Liver (tissue), 8 donors: ENCODE measurements at regions not wholly inside any gene's neighbourhood (a gene's known extent, or its start where the extent isn't known, plus 50 kb on each side); places are given as distances from the start of the nearest gene placed in this dataset.

ENCODE experiments used
- DNase-seq: peaks from one replicate; pipeline ENCODE4 v3.0.0-alpha.2; 2017; ENCODE audit warnings: low spot score
- H3K27ac ChIP-seq, 2 donors: one replicate each; pipeline ENCODE4 v1.7.0; 2013; ENCODE audit warnings: inconsistent platforms in 2 of 2, low read length in 2 of 2, control low read depth in 1 of 2, low read depth in 1 of 2, mild to moderate bottlenecking in 1 of 2
- H3K27me3 ChIP-seq, 4 donors: one replicate each; pipeline versions ENCODE4 v1.6.1 to v1.7.0; 2013; ENCODE audit warnings: low read length in 3 of 4, inconsistent platforms in 1 of 4, mild to moderate bottlenecking in 1 of 4, moderate library complexity in 1 of 4; ENCODE audit not compliant: control insufficient read depth in 4 of 4, insufficient read depth in 4 of 4
- H3K36me3 ChIP-seq, 4 donors: one replicate each; pipeline versions ENCODE4 v1.6.1 to v1.7.0; 2013; ENCODE audit warnings: low read length in 3 of 4, mild to moderate bottlenecking in 3 of 4, low read depth in 1 of 4, moderate library complexity in 1 of 4; ENCODE audit not compliant: control insufficient read depth in 4 of 4, insufficient read depth in 3 of 4
- H3K4me1 ChIP-seq, 4 donors: one replicate each; pipeline versions ENCODE4 v1.6.1 to v1.7.0; 2013; ENCODE audit warnings: low read length in 3 of 4, mild to moderate bottlenecking in 3 of 4, moderate library complexity in 1 of 4; ENCODE audit not compliant: control insufficient read depth in 4 of 4, insufficient read depth in 4 of 4
- H3K4me3 ChIP-seq, 3 donors: one replicate each; pipeline versions ENCODE4 v1.6.1 to v1.7.0; 2013; ENCODE audit warnings: low read length in 3 of 3, control low read depth in 1 of 3, low read depth in 1 of 3, mild to moderate bottlenecking in 1 of 3
- H3K9ac ChIP-seq, 2 donors: one replicate each; pipeline ENCODE4 v1.7.0; 2013; ENCODE audit warnings: low read length in 2 of 2, mild to moderate bottlenecking in 2 of 2, moderate library complexity in 2 of 2, control low read depth in 1 of 2, low read depth in 1 of 2
- H3K9me3 ChIP-seq, 4 donors: one replicate each; pipeline versions ENCODE4 v1.6.1 to v1.7.0; 2013; ENCODE audit warnings: low read length in 3 of 4; ENCODE audit not compliant: control insufficient read depth in 4 of 4
- EGR1 ChIP-seq, 2 donors: IDR thresholded peaks; 2 replicates each; pipeline ENCODE4 v1.6.1; 2016 to 2018; ENCODE audit warnings: antibody characterized with exemption in 2 of 2, low read depth in 2 of 2
- FOXA1 ChIP-seq: IDR thresholded peaks from 2 replicates; pipeline ENCODE4 v1.6.1; 2016; ENCODE audit warnings: antibody characterized with exemption
- FOXA2 ChIP-seq: IDR thresholded peaks from 2 replicates; pipeline ENCODE4 v1.6.1; 2016; ENCODE audit warnings: antibody characterized with exemption
- GABPA ChIP-seq, 2 donors: IDR thresholded peaks in 1 of 2; conservative IDR thresholded peaks in 1 of 2; 2 replicates each; pipeline ENCODE4 v1.6.1; 2016; ENCODE audit warnings: antibody characterized with exemption in 2 of 2, mild to moderate bottlenecking in 1 of 2, moderate library complexity in 1 of 2
- HNF4A ChIP-seq, 2 donors: conservative IDR thresholded peaks; 2 replicates each; pipeline ENCODE4 v1.6.1; 2016; ENCODE audit warnings: antibody characterized with exemption in 2 of 2, mild to moderate bottlenecking in 2 of 2
- HNF4G ChIP-seq: IDR thresholded peaks from 2 replicates; pipeline ENCODE4 v1.6.1; 2016; ENCODE audit warnings: antibody characterized with exemption
- JUND ChIP-seq, 2 donors: IDR thresholded peaks; 2 replicates each; pipeline ENCODE4 v1.6.1; 2016; ENCODE audit warnings: antibody characterized with exemption in 2 of 2
- NR2F2 ChIP-seq: IDR thresholded peaks from 2 replicates; pipeline ENCODE4 v1.6.1; 2016; ENCODE audit warnings: antibody characterized with exemption
- RAD21 ChIP-seq, 2 donors: IDR thresholded peaks; 2 replicates each; pipeline ENCODE4 v1.6.1; 2016; ENCODE audit warnings: antibody characterized with exemption in 2 of 2, mild to moderate bottlenecking in 2 of 2
- RXRA ChIP-seq, 2 donors: IDR thresholded peaks; 2 replicates each; pipeline ENCODE4 v1.6.1; 2017 to 2018; ENCODE audit warnings: antibody characterized with exemption in 2 of 2, mild to moderate bottlenecking in 1 of 2
- SP1 ChIP-seq: IDR thresholded peaks from 2 replicates; pipeline ENCODE4 v1.6.1; 2018; ENCODE audit warnings: antibody characterized with exemption, mild to moderate bottlenecking
- TAF1 ChIP-seq: conservative IDR thresholded peaks from 2 replicates; pipeline ENCODE4 v1.6.1; 2016; ENCODE audit warnings: antibody characterized with exemption, mild to moderate bottlenecking
- YY1 ChIP-seq: IDR thresholded peaks from 2 replicates; pipeline ENCODE4 v1.6.1; 2016; ENCODE audit warnings: antibody characterized with exemption, mild to moderate bottlenecking
- WGBS: extraction: QIAGEN DNeasy Blood & Tissue Kit; methylation state at CpG from one replicate; pipeline ENCODE4 v1.1.7; 2013; 5-methylcytosine and 5-hydroxymethylcytosine counted together
- TF ChIP-seq, protein P1 (sequence below): IDR thresholded peaks from 2 replicates; pipeline ENCODE4 v1.6.1; 2016; ENCODE audit warnings: antibody characterized with exemption
- TF ChIP-seq, protein P2 (sequence below): IDR thresholded peaks from 2 replicates; pipeline ENCODE4 v1.6.1; 2016; ENCODE audit warnings: antibody characterized with exemption
- TF ChIP-seq, protein P3 (sequence below): fragments of 150-350 bp; IDR thresholded peaks from 2 replicates; pipeline ENCODE4 v1.5.1; 2017; ENCODE audit warnings: improper control_type of control experiment, low read depth, low read length; ENCODE audit not compliant: missing input control
- TF ChIP-seq, protein P4 (sequence below): IDR thresholded peaks from 2 replicates; pipeline ENCODE4 v1.6.1; 2016; ENCODE audit warnings: antibody characterized with exemption
- donor health status: healthy.
- donor health status: healthy.
- donor health status: healthy.
- donor health status: healthy.
- donor health status: healthy.

DNA sequence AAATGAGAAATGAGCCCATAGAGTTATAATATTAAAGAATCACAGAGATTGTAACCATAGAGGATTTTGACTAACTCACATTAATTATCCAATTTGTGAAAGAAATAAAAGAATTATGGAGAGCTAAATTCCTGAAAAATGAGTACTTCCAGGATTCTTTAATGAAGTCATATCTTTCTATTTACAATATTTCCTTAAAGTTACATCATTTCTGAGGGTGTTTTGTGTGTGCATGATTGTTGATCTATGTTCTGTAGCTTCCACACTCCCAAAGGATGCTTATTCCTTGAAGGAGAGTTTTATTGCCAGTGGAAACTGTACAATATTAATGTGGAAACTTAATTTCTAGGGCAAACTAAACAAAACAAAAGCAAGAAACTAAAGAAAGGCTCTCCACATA is 299.6 kb downstream of the MDFIC start:
- Histone ChIP-seq H3K27ac (no peak overlapping the region), H3K4me1 (no peaks in the 10 kb centered on the region), H3K9ac (no peak overlapping the region), H3K27me3 (no peaks in the 10 kb centered on the region), H3K36me3 (no peaks in the 10 kb centered on the region), H3K9me3 (no peaks in the 10 kb centered on the region), H3K4me3 (no peak overlapping the region)
- TF ChIP-seq, protein P1, sequence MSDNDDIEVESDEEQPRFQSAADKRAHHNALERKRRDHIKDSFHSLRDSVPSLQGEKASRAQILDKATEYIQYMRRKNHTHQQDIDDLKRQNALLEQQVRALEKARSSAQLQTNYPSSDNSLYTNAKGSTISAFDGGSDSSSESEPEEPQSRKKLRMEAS, result no peak
- TF ChIP-seq SP1 (no peak), FOXA1 (no peak)
- DNase-seq, result no peak

DNA sequence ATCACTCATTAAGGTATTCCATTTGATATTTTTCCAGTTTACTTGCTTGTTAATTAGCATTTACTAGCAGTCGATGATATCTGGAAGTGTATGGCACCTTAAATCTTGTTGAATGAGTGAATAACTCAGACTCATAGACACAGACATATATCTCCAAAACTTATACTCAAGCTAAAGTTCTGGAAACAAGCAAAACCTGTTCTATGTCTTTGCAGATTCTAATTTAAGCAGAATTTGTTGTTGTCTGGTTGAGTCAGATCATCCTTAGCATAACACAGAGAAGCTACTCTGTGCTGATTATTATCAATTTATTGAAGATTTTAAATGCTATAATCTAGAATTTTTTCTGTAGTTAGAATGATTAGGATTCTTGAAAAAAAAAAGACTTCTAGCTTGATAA is 296.2 kb downstream of the MDFIC start:
- no peaks in the 10 kb centered on the region for H3K4me1 ChIP-seq
- DNase-seq, result no peak
- H3K4me3 ChIP-seq, result no peak overlapping the region
- 97% methylated on average over 1 of the region's 1 CpG for WGBS
- no peak overlapping the region for H3K9ac ChIP-seq
- TF ChIP-seq JUND (IDR thresholded peaks at IDR 0.05), result no peak
- no peak for TF ChIP-seq FOXA1
- TF ChIP-seq EGR1 (IDR thresholded peaks at IDR 0.05; ENCODE audit: low read depth in 2 of 2), result no peak
- no peak for TF ChIP-seq HNF4G
- TF ChIP-seq HNF4A (conservative IDR thresholded peaks at IDR 0.05), result no peak
- TF ChIP-seq FOXA2, result no peak
- no peak for TF ChIP-seq SP1
- TF ChIP-seq TAF1, result no peak
- TF ChIP-seq RXRA (IDR thresholded peaks at IDR 0.05), result no peak
- TF ChIP-seq, protein P2, sequence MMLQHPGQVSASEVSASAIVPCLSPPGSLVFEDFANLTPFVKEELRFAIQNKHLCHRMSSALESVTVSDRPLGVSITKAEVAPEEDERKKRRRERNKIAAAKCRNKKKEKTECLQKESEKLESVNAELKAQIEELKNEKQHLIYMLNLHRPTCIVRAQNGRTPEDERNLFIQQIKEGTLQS, result no peak
- TF ChIP-seq, protein P3, sequence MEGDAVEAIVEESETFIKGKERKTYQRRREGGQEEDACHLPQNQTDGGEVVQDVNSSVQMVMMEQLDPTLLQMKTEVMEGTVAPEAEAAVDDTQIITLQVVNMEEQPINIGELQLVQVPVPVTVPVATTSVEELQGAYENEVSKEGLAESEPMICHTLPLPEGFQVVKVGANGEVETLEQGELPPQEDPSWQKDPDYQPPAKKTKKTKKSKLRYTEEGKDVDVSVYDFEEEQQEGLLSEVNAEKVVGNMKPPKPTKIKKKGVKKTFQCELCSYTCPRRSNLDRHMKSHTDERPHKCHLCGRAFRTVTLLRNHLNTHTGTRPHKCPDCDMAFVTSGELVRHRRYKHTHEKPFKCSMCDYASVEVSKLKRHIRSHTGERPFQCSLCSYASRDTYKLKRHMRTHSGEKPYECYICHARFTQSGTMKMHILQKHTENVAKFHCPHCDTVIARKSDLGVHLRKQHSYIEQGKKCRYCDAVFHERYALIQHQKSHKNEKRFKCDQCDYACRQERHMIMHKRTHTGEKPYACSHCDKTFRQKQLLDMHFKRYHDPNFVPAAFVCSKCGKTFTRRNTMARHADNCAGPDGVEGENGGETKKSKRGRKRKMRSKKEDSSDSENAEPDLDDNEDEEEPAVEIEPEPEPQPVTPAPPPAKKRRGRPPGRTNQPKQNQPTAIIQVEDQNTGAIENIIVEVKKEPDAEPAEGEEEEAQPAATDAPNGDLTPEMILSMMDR, result no peak
- TF ChIP-seq GABPA (IDR thresholded peaks at IDR 0.05 in 1 of 2, conservative IDR thresholded peaks at IDR 0.05 in 1 of 2), result no peak
- TF ChIP-seq YY1, result no peak
- TF ChIP-seq RAD21 (IDR thresholded peaks at IDR 0.05), result no peak
- TF ChIP-seq NR2F2, result no peak
- TF ChIP-seq, protein P4, sequence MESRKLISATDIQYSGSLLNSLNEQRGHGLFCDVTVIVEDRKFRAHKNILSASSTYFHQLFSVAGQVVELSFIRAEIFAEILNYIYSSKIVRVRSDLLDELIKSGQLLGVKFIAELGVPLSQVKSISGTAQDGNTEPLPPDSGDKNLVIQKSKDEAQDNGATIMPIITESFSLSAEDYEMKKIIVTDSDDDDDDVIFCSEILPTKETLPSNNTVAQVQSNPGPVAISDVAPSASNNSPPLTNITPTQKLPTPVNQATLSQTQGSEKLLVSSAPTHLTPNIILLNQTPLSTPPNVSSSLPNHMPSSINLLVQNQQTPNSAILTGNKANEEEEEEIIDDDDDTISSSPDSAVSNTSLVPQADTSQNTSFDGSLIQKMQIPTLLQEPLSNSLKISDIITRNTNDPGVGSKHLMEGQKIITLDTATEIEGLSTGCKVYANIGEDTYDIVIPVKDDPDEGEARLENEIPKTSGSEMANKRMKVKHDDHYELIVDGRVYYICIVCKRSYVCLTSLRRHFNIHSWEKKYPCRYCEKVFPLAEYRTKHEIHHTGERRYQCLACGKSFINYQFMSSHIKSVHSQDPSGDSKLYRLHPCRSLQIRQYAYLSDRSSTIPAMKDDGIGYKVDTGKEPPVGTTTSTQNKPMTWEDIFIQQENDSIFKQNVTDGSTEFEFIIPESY, result no peak
- H3K27me3 ChIP-seq, result no peaks in the 10 kb centered on the region
- no peaks in the 10 kb centered on the region for H3K9me3 ChIP-seq
- H3K27ac ChIP-seq, result no peak overlapping the region
- no peaks in the 10 kb centered on the region for H3K36me3 ChIP-seq

DNA sequence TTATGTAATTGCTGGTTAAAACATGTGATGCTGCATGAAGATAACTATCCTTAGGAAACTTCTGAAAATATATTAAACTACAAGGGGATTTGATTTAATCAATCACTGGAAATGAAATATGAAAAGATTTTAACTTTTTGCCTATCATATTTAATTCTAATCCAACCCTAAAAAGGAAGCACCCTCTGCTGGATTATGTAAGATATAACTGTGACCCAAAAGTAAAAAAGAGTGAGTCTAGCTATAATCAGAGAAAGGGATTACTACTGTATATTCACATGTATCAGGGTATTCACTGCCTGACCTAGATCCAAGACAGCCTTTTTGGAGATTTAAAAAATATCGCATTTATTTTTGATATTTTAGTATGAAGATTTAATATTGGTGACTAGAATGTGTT is 295.5 kb downstream of the MDFIC start:
- no peak for DNase-seq
- Histone ChIP-seq H3K27me3 (no peaks in the 10 kb centered on the region), H3K27ac (no peak overlapping the region), H3K4me1 (no peaks in the 10 kb centered on the region), H3K36me3 (no peaks in the 10 kb centered on the region), H3K9ac (peak overlapping the region in 1 of 2 donors; percentile 9), H3K9me3 (no peaks in the 10 kb centered on the region), H3K4me3 (no peak overlapping the region)
- TF ChIP-seq GABPA (IDR thresholded peaks at IDR 0.05 in 1 of 2, conservative IDR thresholded peaks at IDR 0.05 in 1 of 2), result no peak
- peak; percentile 84 to 85 for TF ChIP-seq RAD21 (IDR thresholded peaks at IDR 0.05)
- no peak for TF ChIP-seq NR2F2
- TF ChIP-seq SP1, result no peak
- TF ChIP-seq, protein P1, result no peak
- TF ChIP-seq, protein P3, result peak; percentile 43
- no peak for TF ChIP-seq HNF4G
- TF ChIP-seq, protein P2, result no peak
- 2% methylated on average over 1 of the region's 1 CpG for WGBS
